Loucy (cell line): ENCODE measurements at regions not wholly inside any gene's neighbourhood (a gene's known extent, or its start where the extent isn't known, plus 50 kb on each side); places are given as distances from the start of the nearest gene placed in this dataset.
A peak's percentile ranks its signal among the peaks of the same experiment; 100 is the strongest.

ENCODE experiments used
- H2AFZ ChIP-seq: fragments of 200-600 bp; sonication (generic); 2 replicates; pipeline ENCODE4 v1.6.0; 2016; ENCODE audit warnings: antibody characterized with exemption, mild to moderate bottlenecking, low read length, moderate library complexity
- H3F3A ChIP-seq: fragments of 200-600 bp; 2 replicates; pipeline ENCODE4 v1.6.0; 2016; ENCODE audit warnings: antibody characterized with exemption, low read depth, mild to moderate bottlenecking
- H3K27me3 ChIP-seq: fragments of 200-600 bp; sonication (generic); 2 replicates; pipeline ENCODE4 v1.6.1; 2014; ENCODE audit warnings: low read length, mild to moderate bottlenecking; ENCODE audit not compliant: insufficient read depth, poor library complexity, severe bottlenecking
- H3K36me3 ChIP-seq: fragments of 200-600 bp; sonication (generic); 2 replicates; pipeline ENCODE4 v1.6.1; 2016; ENCODE audit warnings: low read length; ENCODE audit not compliant: insufficient read depth
- H3K4me1 ChIP-seq: fragments of 200-600 bp; sonication (generic); 2 replicates; pipeline ENCODE4 v1.5.1; 2014; ENCODE audit warnings: low read length, mild to moderate bottlenecking; ENCODE audit not compliant: insufficient read depth, poor library complexity, severe bottlenecking
- H3K4me2 ChIP-seq: fragments of 200-600 bp; sonication (generic); 2 replicates; pipeline ENCODE4 v1.6.0; 2014; ENCODE audit warnings: antibody characterized with exemption, low read length, low read depth, mild to moderate bottlenecking; ENCODE audit not compliant: poor library complexity, severe bottlenecking
- H3K4me3 ChIP-seq: fragments of 200-600 bp; sonication (generic); 2 replicates; pipeline ENCODE4 v1.5.1; 2014; ENCODE audit warnings: low read length, mild to moderate bottlenecking, mixed read lengths; ENCODE audit not compliant: poor library complexity, severe bottlenecking
- H3K79me2 ChIP-seq: fragments of 200-600 bp; sonication (generic); 2 replicates; pipeline ENCODE4 v1.6.1; 2014; ENCODE audit warnings: low read length; ENCODE audit not compliant: insufficient read depth
- H3K9ac ChIP-seq: fragments of 200-600 bp; sonication (generic); 2 replicates; pipeline ENCODE4 v1.6.0; 2014; ENCODE audit warnings: mild to moderate bottlenecking, low read depth, low read length, moderate library complexity; ENCODE audit not compliant: poor library complexity, severe bottlenecking
- H3K9me2 ChIP-seq: fragments of 200-600 bp; sonication (generic); replicated peaks from 2 replicates; pipeline ENCODE4 v1.6.1; 2016; ENCODE audit warnings: low read depth, low read length, mixed read lengths
- H3K9me3 ChIP-seq: fragments of 200-600 bp; sonication (generic); 2 replicates; pipeline ENCODE4 v1.6.1; 2014; ENCODE audit warnings: mild to moderate bottlenecking, antibody characterized with exemption, low read length, low read depth; ENCODE audit not compliant: insufficient read depth
- H4K20me1 ChIP-seq: fragments of 200-600 bp; sonication (generic); 2 replicates; pipeline ENCODE4 v1.6.0; 2014; ENCODE audit warnings: antibody characterized with exemption, low read length, mild to moderate bottlenecking; ENCODE audit not compliant: insufficient read depth, poor library complexity, severe bottlenecking
- EZH2phosphoT487 ChIP-seq: fragments of 200-600 bp; IDR thresholded peaks from 2 replicates; pipeline ENCODE4 v1.6.1; 2018; ENCODE audit warnings: antibody characterized with exemption, mild to moderate bottlenecking, moderate library complexity, borderline replicate concordance
- TF ChIP-seq, protein P1 (sequence below): fragments of 200-600 bp; sonication (generic); conservative IDR thresholded peaks from 2 replicates; pipeline ENCODE4 v1.5.1; 2014; ENCODE audit warnings: mild to moderate bottlenecking, antibody characterized with exemption, low read length

DNA sequence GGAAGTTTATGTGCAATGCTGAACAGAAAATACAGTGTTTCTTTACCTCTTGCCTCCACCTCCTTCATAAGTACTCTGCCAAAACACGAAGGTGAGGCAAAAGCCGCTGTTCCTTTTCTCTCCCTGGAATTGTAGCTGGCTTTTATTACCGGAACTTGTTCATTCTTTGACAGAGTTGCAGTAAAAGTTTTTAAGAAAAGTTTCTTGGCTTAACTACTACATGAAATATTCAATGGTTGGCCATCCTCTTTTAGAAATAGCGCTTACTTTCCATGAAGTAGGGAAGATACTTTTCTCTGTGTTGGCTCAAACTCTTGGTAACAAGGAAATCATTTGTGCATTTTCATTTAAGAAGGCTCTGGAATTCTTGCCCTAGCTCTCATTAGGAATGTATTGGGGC lies 950.7 kb upstream of the FANCL start:
- Histone ChIP-seq H3F3A (no peaks in the 10 kb centered on the region), H3K9ac (no peak overlapping the region), H3K36me3 (no peaks in the 10 kb centered on the region)

DNA sequence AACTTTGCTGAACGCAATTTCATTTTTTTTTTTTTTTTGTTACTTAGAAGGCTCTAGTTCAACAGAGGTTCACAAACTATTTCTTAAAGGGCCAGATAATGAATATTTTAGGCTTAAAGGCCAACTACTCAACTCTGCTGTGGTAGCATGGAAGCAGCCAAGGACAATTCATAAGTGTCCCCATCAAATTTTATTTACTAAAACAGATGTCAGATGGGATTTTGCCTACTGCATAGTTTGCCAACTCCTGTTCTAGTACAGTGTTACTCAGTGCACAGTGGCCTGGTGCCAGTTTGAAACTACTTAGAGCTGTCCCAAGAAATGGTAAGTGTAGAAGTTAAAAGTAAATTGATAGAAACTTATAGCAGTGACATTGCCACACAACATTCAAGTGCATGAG lies 949.4 kb upstream of the FANCL start:
- TF ChIP-seq, protein P1, sequence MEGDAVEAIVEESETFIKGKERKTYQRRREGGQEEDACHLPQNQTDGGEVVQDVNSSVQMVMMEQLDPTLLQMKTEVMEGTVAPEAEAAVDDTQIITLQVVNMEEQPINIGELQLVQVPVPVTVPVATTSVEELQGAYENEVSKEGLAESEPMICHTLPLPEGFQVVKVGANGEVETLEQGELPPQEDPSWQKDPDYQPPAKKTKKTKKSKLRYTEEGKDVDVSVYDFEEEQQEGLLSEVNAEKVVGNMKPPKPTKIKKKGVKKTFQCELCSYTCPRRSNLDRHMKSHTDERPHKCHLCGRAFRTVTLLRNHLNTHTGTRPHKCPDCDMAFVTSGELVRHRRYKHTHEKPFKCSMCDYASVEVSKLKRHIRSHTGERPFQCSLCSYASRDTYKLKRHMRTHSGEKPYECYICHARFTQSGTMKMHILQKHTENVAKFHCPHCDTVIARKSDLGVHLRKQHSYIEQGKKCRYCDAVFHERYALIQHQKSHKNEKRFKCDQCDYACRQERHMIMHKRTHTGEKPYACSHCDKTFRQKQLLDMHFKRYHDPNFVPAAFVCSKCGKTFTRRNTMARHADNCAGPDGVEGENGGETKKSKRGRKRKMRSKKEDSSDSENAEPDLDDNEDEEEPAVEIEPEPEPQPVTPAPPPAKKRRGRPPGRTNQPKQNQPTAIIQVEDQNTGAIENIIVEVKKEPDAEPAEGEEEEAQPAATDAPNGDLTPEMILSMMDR = no peak
- TF ChIP-seq EZH2phosphoT487 = no peak
- Histone ChIP-seq H4K20me1 (no peaks in the 10 kb centered on the region), H3K9ac (no peak overlapping the region), H3K4me3 (no peak overlapping the region), H2AFZ (no peak overlapping the region), H3K27me3 (no peaks in the 10 kb centered on the region), H3K4me1 (no peaks in the 10 kb centered on the region), H3F3A (no peaks in the 10 kb centered on the region), H3K9me2 (no peaks in the 10 kb centered on the region), H3K4me2 (no peak overlapping the region), H3K9me3 (no peaks in the 10 kb centered on the region), H3K36me3 (no peaks in the 10 kb centered on the region), H3K79me2 (no peaks in the 10 kb centered on the region)

More for the DNA sequence above, 950.7 kb upstream of the FANCL start:
- Histone ChIP-seq H4K20me1 (no peaks in the 10 kb centered on the region), H3K4me3 (no peak overlapping the region), H3K27me3 (no peaks in the 10 kb centered on the region), H3K4me2 (no peak overlapping the region), H3K9me2 (no peaks in the 10 kb centered on the region), H2AFZ (no peak overlapping the region), H3K79me2 (no peaks in the 10 kb centered on the region), H3K9me3 (no peaks in the 10 kb centered on the region), H3K4me1 (no peaks in the 10 kb centered on the region)
- TF ChIP-seq, protein P1 = no peak
- TF ChIP-seq EZH2phosphoT487 = no peak

GRCh38 chr2:59184276-59185020 lies 943.3 kb upstream of the FANCL start:
- Histone ChIP-seq H3K4me2 (no peak overlapping the region), H3K4me1 (no peaks in the 10 kb centered on the region), H3K79me2 (no peaks in the 10 kb centered on the region), H3K36me3 (no peaks in the 10 kb centered on the region), H3K9me3 (no peaks in the 10 kb centered on the region), H3K9me2 (no peaks in the 10 kb centered on the region), H3F3A (no peaks in the 10 kb centered on the region), H3K4me3 (no peak overlapping the region), H3K9ac (no peak overlapping the region), H3K27me3 (no peaks in the 10 kb centered on the region), H4K20me1 (no peaks in the 10 kb centered on the region), H2AFZ (peak overlapping the region; percentile 72; the same call in 1 of the 2 replicates)
- TF ChIP-seq, protein P1 = no peak
- no peak for TF ChIP-seq EZH2phosphoT487
